Large intestine (tissue), 3 donors: ENCODE measurements at regions not wholly inside any gene's neighbourhood (a gene's known extent, or its start where the extent isn't known, plus 50 kb on each side); places are given as distances from the start of the nearest gene placed in this dataset.

Experiments used
- DNase-seq, 2 donors: peaks; one replicate each; pipeline versions ENCODE4 v3.0.0 to v3.0.0-alpha.2; 2013
- H3K27ac ChIP-seq: one replicate; pipeline ENCODE4 v1.5.1; 2013; ENCODE audit warnings: low read length
- H3K27me3 ChIP-seq: 2 replicates; pipeline ENCODE4 v1.6.1; 2013; ENCODE audit warnings: low read length; ENCODE audit not compliant: control insufficient read depth, insufficient read depth
- H3K36me3 ChIP-seq: 2 replicates; pipeline ENCODE4 v1.6.1; 2013; ENCODE audit warnings: low read length; ENCODE audit not compliant: control insufficient read depth, insufficient read depth
- H3K4me1 ChIP-seq: one replicate; pipeline ENCODE4 v1.6.1; 2013; ENCODE audit warnings: low read length; ENCODE audit not compliant: control insufficient read depth, insufficient read depth
- H3K4me3 ChIP-seq: one replicate; pipeline ENCODE4 v1.5.1; 2013; ENCODE audit warnings: low read length
- H3K9me3 ChIP-seq: one replicate; pipeline ENCODE4 v1.6.1; 2013; ENCODE audit warnings: mild to moderate bottlenecking, low read depth, low read length, moderate library complexity; ENCODE audit not compliant: control insufficient read depth
- WGBS: methylation state at CpG from one replicate; pipeline ENCODE4 v1.1.5; 2013; ENCODE audit warnings: low lambda C conversion rate; ENCODE audit not compliant: insufficient coverage; 5-methylcytosine and 5-hydroxymethylcytosine counted together

DNA sequence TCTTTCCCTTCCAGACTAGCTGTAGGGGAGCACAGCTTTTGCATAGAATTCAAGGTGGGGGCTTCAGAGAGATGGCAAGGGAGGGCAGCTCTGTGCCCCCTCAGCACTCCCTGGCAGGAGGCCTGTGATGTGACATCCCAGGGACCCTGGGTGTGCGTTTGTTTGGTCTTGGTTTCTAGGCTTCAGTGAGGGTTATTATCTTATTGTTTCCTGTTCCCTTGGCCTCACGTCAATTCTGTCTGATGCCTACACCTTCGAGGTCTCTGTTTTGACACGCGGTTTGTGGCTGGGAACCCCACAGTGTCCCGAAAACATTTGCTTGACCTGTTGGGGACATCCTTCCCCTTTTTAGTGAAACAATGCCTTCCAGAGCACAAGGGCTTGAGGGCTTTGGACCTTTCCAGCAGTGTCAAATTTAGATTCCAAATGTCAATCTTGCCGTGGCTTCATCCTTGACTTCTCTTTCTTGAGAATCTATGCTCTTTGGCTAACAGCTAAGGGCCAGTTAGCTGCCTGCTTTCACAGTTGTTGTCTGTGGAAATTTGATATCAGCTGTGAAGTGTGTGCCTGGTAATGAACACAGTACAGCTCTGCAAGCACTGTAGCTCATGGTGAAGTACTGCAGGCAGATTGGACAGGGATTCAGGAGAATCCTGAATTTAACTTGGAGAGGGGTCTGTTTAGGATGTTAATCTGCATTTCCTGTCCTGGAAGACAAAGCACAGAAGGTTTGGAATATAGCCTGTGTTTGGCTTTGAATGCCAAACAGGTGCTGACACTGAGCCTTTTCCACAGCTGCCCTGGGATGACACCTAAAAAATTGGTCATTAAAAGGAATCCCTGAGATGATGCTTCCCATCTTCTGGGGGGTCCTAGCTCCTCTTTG lies 108.2 kb upstream of the CXCR4 start:
- no peak for DNase-seq
- no CpG with 5 or more reads among the region's 7 CpGs for WGBS
- no peaks in the 10 kb centered on the region for H3K36me3 ChIP-seq
- no peaks in the 10 kb centered on the region for H3K9me3 ChIP-seq
- H3K27me3 ChIP-seq = peaks cover 2% of the 10 kb centered on the region
- H3K4me1 ChIP-seq = no peaks in the 10 kb centered on the region
- H3K4me3 ChIP-seq = no peak overlapping the region
- H3K27ac ChIP-seq = no peak overlapping the region

GRCh38 chr2:136223274-136223673 lies 105.3 kb upstream of the CXCR4 start:
- H3K4me1 ChIP-seq = no peaks in the 10 kb centered on the region
- H3K36me3 ChIP-seq = no peaks in the 10 kb centered on the region
- WGBS = no CpG with 5 or more reads among the region's 7 CpGs
- no peaks in the 10 kb centered on the region for H3K27me3 ChIP-seq
- H3K4me3 ChIP-seq = no peak overlapping the region
- H3K9me3 ChIP-seq = no peaks in the 10 kb centered on the region
- no peak overlapping the region for H3K27ac ChIP-seq
- DNase-seq = no peak

GRCh38 chr2:136222862-136223261 lies 104.9 kb upstream of the CXCR4 start:
- no peak for DNase-seq

DNA sequence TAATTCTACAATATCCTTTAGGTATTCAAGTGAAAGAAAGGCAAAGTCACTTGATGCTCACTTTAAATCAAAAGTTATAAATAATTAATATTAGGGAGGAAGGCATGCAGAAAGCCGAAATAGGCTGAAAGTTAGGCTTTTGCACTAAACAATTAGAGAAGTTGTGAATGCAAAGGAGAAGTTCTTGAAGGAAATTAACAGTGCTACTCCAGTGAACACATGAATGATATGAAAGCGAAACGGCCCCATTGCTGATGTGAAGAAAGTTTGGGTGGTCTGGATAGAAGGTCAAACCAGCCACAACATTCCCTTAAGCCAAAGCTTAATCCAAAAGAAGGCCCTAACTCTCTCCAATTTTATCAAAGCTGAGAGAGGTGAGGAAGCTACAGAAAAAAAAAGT lies 103.1 kb upstream of the CXCR4 start:
- Histone ChIP-seq H3K9me3 (no peaks in the 10 kb centered on the region), H3K4me3 (no peak overlapping the region), H3K27ac (no peak overlapping the region), H3K27me3 (no peaks in the 10 kb centered on the region), H3K36me3 (no peaks in the 10 kb centered on the region), H3K4me1 (no peaks in the 10 kb centered on the region)
- no peak for DNase-seq
- 100% methylated on average over 1 of the region's 3 CpGs for WGBS

More at GRCh38 chr2:136222862-136223261, 104.9 kb upstream of the CXCR4 start:
- Histone ChIP-seq H3K27ac (no peak overlapping the region), H3K27me3 (no peaks in the 10 kb centered on the region), H3K9me3 (no peaks in the 10 kb centered on the region), H3K36me3 (no peaks in the 10 kb centered on the region), H3K4me1 (no peaks in the 10 kb centered on the region), H3K4me3 (no peak overlapping the region)
- no CpG with 5 or more reads among the region's 5 CpGs for WGBS

GRCh38 chr2:136219963-136220362 lies 102.0 kb upstream of the CXCR4 start:
- 60% methylated on average over 1 of the region's 4 CpGs for WGBS
- H3K4me3 ChIP-seq = no peak overlapping the region
- no peaks in the 10 kb centered on the region for H3K36me3 ChIP-seq

DNA sequence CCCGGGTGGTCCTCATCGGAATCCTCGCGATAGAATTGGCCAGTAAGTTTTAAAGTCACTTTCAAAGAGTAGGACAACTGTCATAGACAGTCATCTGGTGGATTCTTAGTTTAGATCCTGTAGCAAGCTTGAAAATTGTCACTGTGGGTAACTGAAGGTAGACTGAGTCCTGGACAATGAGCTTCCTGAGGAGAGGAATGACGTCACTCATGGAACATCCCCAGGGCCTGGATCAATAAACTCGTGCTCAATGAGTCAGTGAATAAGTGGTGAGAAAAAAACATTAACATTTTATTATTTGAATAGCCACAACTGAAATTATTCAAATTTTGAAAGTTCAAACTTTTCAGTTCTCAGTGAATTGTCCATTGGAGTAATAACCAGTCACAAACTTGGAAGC lies 101.4 kb upstream of the CXCR4 start:
- Histone ChIP-seq H3K4me3 (no peak overlapping the region), H3K4me1 (no peaks in the 10 kb centered on the region), H3K36me3 (no peaks in the 10 kb centered on the region), H3K27ac (no peak overlapping the region), H3K9me3 (no peaks in the 10 kb centered on the region), H3K27me3 (no peaks in the 10 kb centered on the region)
- 100% methylated on average over 1 of the region's 6 CpGs for WGBS
- DNase-seq = no peak

More at GRCh38 chr2:136219963-136220362, 102.0 kb upstream of the CXCR4 start:
- H3K9me3 ChIP-seq = no peaks in the 10 kb centered on the region
- H3K4me1 ChIP-seq = no peaks in the 10 kb centered on the region
- no peak overlapping the region for H3K27ac ChIP-seq
- no peak for DNase-seq
- no peaks in the 10 kb centered on the region for H3K27me3 ChIP-seq

GRCh38 chr2:136217996-136218395 lies 100.0 kb upstream of the CXCR4 start:
- no CpG with 5 or more reads among the region's 3 CpGs for WGBS
- H3K27ac ChIP-seq = no peak overlapping the region
- no peaks in the 10 kb centered on the region for H3K9me3 ChIP-seq
- H3K27me3 ChIP-seq = no peaks in the 10 kb centered on the region
- no peak for DNase-seq
- no peaks in the 10 kb centered on the region for H3K36me3 ChIP-seq
- no peaks in the 10 kb centered on the region for H3K4me1 ChIP-seq
- H3K4me3 ChIP-seq = no peak overlapping the region

DNA sequence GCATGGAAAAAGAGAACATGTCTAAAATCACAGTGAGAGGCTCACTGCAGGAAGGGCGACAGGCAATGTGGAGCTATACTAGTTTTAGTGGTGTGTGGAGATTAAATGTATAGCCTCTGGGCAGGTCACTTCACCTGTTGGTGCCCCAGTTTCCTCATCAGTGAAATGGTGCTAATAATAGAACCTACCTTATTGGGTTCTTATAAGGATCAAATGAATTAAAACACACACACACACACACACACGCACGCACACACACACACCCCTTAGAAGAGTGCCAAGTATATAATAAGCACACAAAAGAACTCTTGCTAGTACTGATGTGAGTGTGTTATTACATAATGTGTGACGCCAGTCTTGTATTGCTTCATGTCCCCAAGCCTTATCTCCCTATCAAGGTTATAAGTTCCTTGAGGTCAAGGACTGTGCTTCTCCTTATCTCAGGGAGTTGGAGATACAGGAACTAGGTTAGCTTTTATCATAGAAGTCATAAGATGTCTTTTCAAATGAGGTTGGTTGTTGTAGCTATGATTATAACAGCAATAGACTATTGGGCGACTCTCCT lies 98.0 kb upstream of the CXCR4 start:
- WGBS = no CpG with 5 or more reads among the region's 5 CpGs
- no peak overlapping the region for H3K4me3 ChIP-seq

DNA sequence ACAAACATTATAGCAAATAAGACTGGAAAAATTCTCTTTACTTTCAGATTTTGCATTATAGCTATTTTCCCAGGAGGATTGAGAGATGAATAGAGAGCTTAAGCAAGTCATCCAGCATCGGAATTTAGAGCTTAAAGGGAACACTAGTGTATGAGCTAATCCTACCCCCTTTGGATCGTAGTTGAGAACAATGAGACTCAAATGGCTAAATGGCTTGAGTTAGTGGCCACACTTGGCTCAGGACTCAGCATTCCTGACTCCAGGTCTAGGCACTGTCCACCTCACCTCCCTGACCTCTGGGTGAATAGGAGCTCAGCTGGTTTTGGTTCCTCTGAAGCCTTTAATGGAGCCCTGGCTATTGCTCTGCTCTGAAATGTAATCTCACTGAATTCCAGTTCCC lies 97.5 kb upstream of the CXCR4 start:
- Histone ChIP-seq H3K36me3 (no peaks in the 10 kb centered on the region), H3K27me3 (no peaks in the 10 kb centered on the region), H3K27ac (no peak overlapping the region), H3K4me3 (no peak overlapping the region), H3K4me1 (no peaks in the 10 kb centered on the region), H3K9me3 (no peaks in the 10 kb centered on the region)
- DNase-seq = no peak
- whole genome bisulfite sequencing = no CpG with 5 or more reads among the region's 2 CpGs

More for the DNA sequence above, 98.0 kb upstream of the CXCR4 start:
- Histone ChIP-seq H3K27me3 (no peaks in the 10 kb centered on the region), H3K9me3 (no peaks in the 10 kb centered on the region), H3K36me3 (no peaks in the 10 kb centered on the region), H3K27ac (no peak overlapping the region), H3K4me1 (no peaks in the 10 kb centered on the region)
- no peak for DNase-seq

DNA sequence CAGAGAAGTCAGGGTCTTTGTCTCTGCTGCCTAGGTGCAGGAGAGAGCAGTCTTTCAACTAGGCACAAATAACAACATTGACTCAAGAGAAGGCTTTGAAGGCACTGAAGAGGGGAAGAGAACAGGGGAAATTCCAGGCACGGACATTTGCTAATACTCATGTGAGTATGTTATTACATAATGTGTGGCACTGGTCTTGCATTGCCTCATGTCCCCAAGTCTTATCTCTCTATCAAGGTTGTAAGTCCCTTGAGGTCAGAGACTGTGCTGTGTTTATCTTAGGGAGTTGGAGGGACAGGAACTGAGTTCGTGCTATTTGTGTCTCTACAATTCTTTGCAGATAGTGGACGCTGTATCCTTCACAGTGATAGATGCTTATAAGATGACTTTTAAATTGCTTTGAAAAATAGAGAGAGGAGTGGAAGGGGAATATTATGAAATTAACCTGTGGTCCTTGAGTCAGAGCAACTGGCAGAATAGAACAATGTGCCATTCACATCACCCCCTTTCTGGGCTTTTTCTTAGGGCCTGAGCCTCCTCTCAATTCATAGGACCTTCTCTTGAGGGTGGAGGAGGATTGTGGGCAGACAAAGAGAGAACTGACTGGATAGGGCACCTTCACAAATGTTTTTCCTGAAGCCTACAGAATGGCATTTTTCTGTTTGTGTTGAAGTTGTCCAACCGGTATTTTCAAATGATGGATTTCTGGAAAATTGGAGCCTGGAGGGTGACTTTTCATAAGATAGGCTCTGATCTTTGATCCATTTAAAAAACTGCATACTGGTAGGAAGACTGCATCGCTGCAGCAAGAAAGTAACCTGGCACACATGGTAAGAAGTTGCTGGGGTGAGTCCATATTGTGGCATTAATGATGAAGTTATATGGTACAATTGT lies 96.6 kb upstream of the CXCR4 start:
- no peaks in the 10 kb centered on the region for H3K27me3 ChIP-seq
- no CpG with 5 or more reads among the region's 5 CpGs for WGBS
- H3K4me3 ChIP-seq = no peak overlapping the region
- H3K4me1 ChIP-seq = no peaks in the 10 kb centered on the region
- H3K9me3 ChIP-seq = no peaks in the 10 kb centered on the region
- no peak overlapping the region for H3K27ac ChIP-seq
- no peak for DNase-seq
- no peaks in the 10 kb centered on the region for H3K36me3 ChIP-seq
